Posterior vena cava (tissue), 2 donors: ENCODE measurements at regions not wholly inside any gene's neighbourhood (a gene's known extent, or its start where the extent isn't known, plus 50 kb on each side); places are given as distances from the start of the nearest gene placed in this dataset.
"Not testable (repeated sequence)": the region's sequence is repeated elsewhere in the genome, so short reads cannot be mapped to it uniquely, and the experiment has no call there.

Experiments
- DNase-seq: peaks from one replicate; pipeline ENCODE4 v3.0.0-alpha.2; 2020; ENCODE audit warnings: low spot score
- intact Hi-C, 2 donors: fragments of 100-400 bp; cut with DNase I; formaldehyde crosslinking; loops; one replicate each; pipeline versions ENCODE4 v1.14.1 to v1.14.2; 2022 to 2023
- donor health status: DM: yes; HTN: yes; CAD: no.
- donor health status: DM: yes; HTN: yes; CAD: no.

DNA sequence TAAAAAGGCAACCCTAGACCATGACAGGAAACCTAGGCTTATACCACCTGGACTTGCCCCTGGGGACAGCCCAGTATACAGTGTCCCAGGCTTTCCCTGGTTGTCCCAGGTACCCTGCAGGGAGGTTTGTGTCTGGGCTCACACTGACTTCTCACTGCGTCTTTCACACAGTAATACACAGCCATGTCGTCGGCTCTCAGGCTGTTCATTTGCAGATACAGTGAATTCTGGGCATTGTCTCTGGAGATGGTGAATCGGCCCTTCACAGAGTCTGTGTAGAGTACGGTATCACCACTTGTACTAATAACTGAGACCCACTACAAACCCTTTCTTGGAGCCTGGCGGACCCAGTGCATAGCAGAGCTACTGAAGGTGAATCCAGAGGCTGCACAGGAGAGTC is 1116.6 kb downstream of the TMEM121 start:
- DNase-seq, intact Hi-C loops: not testable (repeated sequence)

DNA sequence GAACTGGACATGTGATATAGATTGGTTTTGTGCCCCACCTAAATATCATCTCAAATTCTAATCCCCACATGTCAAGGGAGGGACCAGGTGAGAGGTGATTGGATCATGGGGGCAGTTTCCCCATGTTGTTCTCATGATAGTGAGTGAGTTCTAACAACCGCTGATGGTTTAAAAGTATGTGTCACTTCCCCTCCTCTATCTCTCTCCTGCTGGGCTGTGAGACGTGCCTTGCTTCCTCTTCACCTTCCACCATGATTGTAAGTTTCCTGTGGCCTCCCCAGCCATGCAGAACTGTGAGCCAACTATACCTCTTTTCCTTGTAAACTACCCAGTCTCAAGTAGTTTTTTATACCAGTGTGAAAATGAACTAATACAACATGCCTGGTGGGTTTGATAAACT is 1122.5 kb downstream of the TMEM121 start:
- intact Hi-C loops, DNase-seq: not testable (repeated sequence)

DNA sequence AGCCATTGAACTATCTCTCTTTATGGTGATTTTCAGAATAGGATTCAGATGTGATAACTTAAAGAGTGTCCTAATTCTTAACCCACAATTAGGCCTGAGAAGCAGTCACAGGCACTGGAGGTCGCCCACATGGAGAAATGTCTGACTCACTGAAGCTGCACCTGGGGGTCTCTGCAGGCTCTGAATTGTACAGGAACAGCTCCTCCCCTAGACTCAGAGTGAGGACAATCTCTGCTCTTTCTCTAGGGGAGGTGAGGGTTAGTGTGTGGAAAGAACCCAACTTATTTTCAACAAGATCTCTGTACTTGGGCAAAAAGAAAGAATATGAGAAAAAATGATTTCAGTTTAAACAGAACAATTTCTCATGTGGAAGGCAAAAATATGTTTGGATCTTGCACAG is 1124.6 kb downstream of the TMEM121 start:
- intact Hi-C loops: no loop called here
- DNase-seq: no peak

DNA sequence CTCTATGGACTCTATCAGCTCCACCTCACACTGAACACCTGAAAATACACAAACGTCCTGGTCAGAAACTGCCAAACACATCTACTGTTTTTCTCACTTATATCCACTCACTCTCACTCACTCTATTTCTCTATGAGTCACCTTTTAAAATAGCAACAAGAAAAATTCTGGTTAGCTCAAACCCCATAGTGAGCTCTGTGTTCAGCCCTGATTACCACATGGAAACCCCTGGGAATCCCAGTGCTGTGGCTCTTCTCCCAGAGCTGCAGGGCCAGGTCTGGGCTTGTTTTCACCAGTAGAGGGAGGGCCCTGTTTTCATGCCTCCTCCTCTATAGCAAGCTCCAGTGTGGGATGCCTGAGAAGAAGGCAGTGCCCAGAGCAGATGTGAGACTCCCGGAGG is 1126.1 kb downstream of the TMEM121 start:
- intact Hi-C loops: no loop called here
- no peak for DNase-seq

DNA sequence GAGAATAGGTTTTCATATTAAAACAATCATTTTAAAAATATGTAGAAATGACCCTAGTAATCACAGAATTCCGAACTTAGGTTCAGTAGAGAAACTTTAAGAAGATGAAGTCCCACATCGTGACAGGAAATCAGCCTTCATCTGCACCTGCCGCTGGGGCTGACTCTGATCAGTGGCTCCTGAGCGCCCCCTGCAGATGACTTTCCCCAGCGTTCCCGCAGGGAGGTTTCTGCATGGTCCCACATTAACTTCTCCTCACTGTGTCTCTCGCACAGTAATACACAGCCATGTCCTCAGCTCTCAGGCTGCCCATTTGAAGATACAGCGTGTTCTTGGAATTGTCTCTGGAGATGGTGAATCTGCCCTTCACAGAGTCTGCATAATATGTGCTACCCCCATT is 1131.1 kb downstream of the TMEM121 start:
- no peak for DNase-seq
- intact Hi-C loops: no loop called here

DNA sequence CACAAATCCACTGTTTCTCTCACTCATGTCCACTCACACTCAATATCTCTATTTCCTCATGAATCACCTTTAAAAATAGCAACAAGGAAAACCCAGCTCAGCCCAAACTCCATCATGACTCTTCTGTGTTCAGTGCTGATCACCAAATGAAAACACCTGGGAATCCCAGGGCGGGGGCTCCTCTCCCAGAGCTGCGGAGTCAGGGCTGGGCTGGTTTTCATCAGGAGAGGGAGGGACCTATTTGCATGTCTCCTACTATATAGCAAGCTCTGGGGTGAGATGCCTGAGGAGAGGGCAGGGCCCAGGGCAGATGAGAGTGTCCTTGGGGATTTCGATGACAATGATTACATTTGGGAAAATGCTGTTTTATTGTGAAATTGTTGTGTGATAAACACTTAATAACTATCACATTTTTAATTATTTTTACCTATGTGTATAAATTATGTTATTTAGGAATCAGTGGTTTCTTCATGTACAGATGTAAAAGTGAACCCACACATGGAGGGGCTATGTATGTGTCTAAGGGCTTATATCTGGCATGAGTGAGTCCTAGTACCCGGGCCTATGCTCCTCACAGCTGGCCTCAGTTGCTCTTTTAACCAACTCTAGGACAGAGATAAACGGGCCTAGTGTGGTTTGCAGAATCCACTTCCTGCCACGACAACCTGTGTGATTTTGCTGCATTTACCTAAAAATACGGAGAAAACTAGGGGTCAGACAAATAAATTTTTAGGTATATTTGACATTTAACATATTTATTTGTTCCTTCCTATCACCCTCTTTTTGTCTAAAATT is 1131.9 kb downstream of the TMEM121 start:
- DNase-seq, intact Hi-C loops: not testable (repeated sequence)

DNA sequence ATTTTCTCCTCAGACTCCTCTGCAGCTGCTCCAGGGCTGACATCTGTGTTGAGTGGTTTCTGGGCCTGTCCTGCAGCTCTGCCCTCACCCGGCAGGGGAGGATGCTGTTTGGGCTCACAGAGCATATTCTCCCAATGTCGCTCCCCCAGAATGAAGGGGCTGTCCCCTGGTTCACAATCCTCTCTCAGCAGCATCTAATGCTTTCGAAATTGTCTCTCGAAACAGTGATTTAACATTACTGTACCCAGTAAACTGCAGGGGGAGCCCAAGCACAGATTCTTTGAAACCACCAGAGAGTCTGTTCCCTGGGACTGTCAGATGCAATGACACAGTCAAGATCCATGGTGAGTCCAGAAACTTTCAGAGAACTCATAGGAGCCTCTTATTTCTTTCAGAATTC is 1135.2 kb downstream of the TMEM121 start:
- intact Hi-C loops, DNase-seq: not testable (repeated sequence)

DNA sequence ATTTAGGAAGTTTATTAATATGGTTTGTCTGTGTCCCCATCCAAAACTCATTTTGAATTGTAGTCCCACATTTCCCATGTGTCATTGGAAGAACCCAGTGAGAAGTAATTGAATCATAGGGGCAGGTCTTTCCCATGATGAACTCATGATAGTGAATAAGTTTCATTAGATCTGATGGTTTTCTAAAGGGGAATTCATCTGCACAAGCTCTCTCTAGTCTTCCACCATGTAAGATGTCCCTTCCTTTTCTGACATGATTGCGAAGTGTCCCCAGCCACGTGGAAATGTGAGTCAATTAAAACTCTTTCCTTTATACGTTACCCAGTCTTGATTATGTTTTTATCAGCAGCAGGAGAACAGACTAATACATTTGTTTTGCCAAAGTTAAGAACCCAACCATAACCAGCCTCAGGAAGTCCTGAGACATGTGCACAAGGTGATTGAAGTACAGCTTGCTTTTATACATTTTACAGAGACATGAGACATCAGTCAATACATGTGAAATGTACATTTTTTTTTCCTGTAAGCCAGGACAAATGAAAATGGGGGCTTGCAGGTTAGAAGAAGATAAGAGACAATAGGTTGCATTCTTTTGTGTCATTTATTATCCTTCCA is 1136.7 kb downstream of the TMEM121 start:
- intact Hi-C loops: no loop called here
- no peak for DNase-seq

DNA sequence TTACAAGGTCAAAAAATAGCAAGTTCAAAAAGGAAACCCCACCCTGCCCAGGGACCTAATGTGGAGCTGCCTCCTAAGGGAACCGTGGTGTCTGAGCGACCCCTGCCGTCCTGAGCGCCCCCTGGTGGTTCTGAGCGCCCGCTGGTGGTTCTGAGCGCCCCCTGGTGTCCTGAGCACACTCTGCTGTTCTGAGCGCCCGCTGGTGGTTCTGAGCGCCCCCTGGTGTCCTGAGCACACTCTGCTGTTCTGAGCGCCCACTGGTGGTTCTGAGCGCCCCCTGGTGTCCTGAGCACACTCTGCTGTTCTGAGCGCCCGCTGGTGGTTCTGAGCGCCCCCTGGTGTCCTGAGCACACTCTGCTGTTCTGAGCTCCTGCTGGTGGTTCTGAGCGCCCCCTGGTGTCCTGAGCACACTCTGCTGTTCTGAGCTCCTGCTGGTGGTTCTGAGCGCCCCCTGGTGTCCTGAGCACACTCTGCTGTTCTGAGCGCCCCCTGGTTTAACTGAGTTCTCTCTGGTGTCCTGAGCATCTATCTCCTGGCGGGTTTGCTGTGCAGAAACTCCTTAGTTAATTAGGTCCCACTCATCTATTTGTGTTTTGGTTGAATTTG is 1137.5 kb downstream of the TMEM121 start:
- DNase-seq, intact Hi-C loops: not testable (repeated sequence)

DNA sequence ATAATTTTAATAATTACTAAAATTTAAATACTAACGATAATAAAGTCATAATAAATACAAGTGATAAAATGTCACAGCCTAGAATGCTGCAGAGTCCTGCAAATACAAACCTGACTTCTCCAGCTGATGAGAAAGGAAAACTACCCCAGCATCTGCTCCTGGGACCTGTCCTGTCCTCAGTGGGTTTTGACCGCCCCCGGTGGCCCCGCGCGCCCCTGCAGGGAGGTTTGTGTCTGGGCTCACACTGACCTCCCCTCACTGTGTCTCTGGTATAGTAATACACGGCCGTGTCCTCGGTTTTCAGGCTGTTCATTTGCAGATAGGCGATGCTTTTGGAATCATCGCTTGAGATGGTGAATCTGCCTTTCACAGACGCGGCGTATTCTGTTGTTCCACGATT is 1139.4 kb downstream of the TMEM121 start:
- intact Hi-C loops: no loop called here

DNA sequence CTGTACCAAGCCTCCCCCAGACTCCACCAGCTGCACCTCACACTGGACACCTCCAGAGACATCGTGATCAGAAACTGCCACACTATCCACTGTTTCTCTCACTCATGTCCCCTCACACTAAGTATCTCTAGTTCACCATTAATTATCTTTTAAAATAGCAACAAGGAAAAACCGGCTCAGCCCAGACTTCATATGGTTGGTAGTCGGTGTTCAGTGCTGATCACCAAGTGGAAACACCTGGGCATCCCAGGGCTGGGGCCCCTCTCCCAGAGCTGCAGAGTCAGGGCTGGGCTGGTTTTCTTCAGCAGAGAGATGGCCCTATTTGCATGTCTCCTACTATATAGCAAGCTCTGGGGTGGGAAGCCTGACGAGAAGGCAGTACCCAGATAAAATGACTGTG is 1140.0 kb downstream of the TMEM121 start:
- intact Hi-C loops: no loop called here
- DNase-seq: no peak

More for the DNA sequence above, 1139.4 kb downstream of the TMEM121 start:
- no peak for DNase-seq

DNA sequence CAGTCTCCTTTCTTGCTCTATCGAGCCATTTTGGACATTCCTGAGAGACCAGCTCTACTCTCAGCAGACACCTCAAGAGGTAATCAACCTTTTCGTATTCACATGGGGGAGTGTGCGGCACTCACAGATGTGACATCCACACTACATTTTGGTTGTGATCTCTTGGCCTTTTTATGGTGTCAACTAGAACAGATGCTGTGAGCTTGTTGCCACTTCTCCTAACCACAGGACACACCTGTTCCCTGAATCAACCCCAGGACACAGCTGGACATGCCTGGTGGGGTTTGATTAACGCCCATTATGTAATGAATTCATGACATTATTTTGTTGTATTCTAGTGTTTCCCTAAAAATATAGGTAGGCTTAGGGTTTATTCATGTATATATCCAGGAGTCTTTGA is 1143.6 kb downstream of the TMEM121 start:
- DNase-seq: no peak
- intact Hi-C loops: no loop called here

DNA sequence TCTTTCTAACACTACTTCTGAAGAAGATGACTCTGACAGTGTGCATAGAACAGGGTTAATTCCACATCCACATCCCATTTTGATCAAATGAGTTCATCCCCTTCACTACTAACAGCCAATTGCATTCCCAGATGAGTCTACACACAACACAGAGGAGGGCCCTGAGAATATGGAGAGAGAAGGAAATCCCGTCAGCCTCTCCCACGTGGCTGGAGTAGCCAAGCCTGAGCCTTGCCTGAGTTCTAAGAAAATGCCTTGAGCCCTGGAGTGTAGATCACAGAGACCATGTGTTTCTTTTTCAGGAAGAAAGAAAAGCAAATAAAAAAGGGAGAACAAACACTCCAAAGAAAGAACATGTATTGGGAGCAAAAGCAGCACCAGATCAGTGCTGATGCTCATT is 1147.7 kb downstream of the TMEM121 start:
- intact Hi-C loops: not testable (repeated sequence)

DNA sequence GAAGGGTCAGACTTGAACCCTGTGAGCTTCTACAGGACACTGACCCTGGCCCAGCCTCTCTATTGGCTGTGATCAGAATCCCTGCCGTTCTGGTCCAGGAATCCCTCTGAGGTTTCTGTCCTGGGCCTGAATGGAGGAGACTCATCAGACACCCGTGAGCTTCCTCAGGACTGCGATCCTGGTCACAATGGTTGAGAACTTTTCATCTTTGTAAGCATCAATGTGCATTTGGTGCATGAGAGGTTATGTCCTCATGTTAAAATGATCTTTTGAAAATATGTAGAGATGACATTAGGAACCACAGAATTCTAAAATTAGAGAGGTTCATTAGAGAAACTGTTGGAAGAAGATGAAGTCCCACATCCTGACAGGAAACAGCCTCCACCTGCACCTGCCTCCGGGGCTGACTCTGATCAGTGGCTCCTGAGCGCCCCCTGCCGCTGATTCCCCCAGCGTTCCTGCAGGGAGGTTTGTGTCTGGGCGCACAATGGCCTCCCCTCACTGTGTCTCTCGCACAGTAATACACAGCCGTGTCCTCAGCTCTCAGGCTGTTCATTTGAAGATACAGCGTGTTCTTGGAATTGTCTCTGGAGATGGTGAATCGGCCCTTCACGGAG is 1148.2 kb downstream of the TMEM121 start:
- DNase-seq, intact Hi-C loops: not testable (repeated sequence)

More for the DNA sequence above, 1147.7 kb downstream of the TMEM121 start:
- not testable (repeated sequence) for DNase-seq

DNA sequence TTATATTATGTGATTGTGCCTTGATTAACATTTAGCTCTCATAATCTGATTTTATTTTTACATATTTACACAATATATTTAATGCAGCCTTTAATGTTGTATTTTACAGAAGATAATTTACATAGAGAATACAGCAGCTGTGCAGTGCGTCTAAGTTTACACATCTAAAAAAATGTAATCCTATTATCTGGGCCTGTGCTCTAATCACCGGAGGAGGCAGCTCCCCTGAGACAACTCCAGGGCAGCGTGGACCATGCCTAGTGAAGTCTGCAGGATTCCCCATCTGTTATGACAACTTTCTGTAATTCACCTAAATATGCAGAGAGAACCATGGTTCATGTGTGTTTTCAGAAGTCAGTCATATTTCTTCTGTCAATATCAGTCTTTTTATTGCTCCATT is 1149.3 kb downstream of the TMEM121 start:
- intact Hi-C loops, DNase-seq: not testable (repeated sequence)

DNA sequence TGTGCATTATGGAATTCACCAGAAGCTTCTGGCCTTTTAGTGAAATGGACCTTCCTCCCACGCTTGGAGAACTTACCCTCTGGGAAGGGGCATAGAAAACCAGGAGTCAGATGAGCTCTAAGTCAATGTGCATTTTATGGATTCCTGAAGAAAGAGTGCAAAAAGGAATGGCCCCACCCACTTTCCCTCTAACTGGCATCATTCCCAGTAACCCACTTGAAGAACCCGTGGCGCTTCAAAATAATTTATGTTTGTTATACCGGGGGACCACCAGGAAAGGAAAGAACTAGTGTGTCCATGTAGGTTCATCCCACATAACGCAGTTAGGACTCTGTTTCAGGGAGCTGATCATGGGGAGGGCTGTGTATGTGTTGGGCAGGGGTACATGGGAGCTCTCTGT is 1153.4 kb downstream of the TMEM121 start:
- no peak for DNase-seq
- intact Hi-C loops: no loop called here

DNA sequence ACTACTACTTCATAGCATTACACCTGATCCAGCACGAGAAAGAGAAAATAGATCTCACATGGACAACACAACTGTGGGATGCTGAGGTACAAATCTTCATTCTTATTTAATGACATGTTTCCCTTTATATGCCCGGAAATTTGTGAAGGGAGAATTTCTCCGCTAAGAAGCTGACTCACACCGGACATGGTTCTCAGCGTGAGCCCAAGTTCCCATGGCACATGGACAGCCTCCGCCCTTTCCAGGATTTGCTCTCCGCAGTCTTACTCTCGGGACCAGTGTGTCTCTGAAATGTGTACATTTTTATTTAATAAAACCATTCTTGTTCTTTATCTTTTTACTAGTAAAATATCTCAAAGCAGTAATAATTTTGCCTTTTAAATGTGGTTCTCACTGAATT is 1154.8 kb downstream of the TMEM121 start:
- intact Hi-C loops: no loop called here
- DNase-seq: no peak

DNA sequence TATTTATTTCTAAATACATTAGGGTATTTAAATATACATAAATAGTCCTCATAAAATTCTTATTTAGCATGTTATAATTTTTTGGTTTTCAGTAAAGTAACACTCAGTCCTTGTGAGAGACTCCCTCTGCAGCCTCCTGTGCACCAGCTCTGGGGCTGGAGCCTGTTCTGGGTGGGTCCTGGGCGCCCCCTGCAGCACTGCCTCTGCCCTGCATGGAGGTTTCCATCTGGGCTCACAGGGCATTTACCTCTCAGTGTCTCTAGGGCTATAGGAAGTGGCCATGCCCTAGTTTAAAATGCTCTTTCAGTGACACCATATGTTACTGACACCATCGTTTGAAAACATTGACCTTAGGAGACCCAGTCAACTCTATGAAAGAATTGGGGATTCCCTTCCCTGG is 1155.2 kb downstream of the TMEM121 start:
- intact Hi-C loops: no loop called here
- no peak for DNase-seq

DNA sequence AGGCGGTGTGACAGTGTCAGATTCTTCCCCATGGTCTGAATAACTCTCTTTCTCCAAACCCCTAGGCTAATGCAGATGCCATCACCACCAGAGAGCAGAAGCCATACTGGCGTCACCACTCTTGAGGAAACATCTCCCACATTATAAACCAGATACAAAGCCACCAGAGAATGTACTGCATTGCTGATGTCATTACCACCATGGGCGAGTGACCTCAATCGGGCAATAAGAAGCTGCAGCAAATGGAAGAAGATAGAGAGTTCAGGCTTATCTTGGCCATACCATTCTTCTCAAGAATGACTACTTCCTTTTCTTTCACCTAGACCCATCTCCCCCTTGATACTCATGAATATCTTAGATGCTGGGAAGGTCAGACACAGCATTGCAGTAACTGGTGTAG is 1157.2 kb downstream of the TMEM121 start:
- intact Hi-C loops: no loop called here
- no peak for DNase-seq

DNA sequence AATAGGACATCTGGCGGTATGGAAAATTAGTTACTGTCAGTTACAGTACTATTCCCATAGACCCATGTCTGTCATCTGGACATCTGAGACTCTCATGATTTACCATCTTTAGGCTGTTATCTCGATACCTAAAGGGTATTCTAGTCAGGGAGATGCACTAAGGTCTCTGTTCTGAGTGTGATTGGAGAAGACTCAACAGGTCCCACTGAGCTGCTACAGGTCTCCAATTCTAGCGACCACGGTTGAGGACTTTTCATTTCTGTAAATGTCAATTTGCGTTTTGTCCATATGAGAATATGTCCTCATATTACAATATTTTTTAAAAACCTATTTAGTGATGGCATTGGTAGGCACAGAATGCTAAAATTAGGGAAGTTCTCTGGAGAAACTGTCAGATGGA is 1160.2 kb downstream of the TMEM121 start:
- no peak for DNase-seq
- intact Hi-C loops: no loop called here
